ENCODE measurements at regions not wholly inside any gene's neighbourhood (a gene's known extent, or its start where the extent isn't known, plus 50 kb on each side); places are given as distances from the start of the nearest gene placed in this dataset.

DNA sequence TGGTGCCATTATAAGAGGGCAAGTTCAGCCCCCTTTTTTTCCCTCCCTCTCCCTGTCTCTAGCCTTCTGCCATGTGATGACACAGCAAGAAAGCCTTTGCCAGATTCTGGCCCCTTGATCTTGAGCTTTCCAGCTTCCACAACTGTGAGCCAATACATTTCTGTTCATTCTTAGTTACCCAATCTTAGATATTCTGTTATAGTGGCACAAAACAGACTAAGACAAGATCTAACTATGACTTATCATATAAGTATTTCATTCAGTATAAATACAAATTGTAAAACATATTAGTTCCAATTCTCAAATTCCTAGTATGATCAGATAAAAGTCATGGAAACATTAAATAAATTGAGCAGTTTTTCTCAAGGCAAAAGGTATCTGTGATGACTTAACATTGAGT is 276.3 kb downstream of the COX7C start:
- no peak overlapping the region for H2AK5ac ChIP-seq (ENCODE audit: low read depth, low read length)
- no peak overlapping the region for H3K27ac ChIP-seq (ENCODE audit: insufficient read depth, low read length)
- intact Hi-C loops (cut with micrococcal nuclease) (loop anchor here (5.0 kb wide), 1 partner anchor 53 kb away; no protein-coding TSS in a partner anchor), in situ Hi-C loops (cut with MboI; ENCODE audit: low sequenced_read_pairs) (no loop called here), dilution Hi-C loops (cut with HindIII; ENCODE audit: low sequenced_read_pairs, unreplicated experiment) (no loop called here)
- no peaks in the 10 kb centered on the region for H3K27me3 ChIP-seq (ENCODE audit: control insufficient read depth, insufficient read depth, low read length)
- no peak overlapping the region for H3K14ac ChIP-seq (replicated peaks; ENCODE audit: low read depth, low read length)
- H3K4me1 ChIP-seq (ENCODE audit: control insufficient read depth, insufficient read depth, low read length) = no peaks in the 10 kb centered on the region
- no peaks in the 10 kb centered on the region for H3K36me3 ChIP-seq (ENCODE audit: control insufficient read depth, insufficient read depth, low read length)
- H2AK9ac ChIP-seq (replicated peaks; ENCODE audit: low read depth, low read length, poor library complexity) = no peak overlapping the region
- peak; percentile 10 for DNase-seq
- H4K91ac ChIP-seq (ENCODE audit: insufficient read depth, low read depth, low read length) = no peak overlapping the region
- no peak overlapping the region for H3K56ac ChIP-seq (ENCODE audit: extremely low read depth, insufficient read depth, low read length)
- no peak overlapping the region for H3K4me3 ChIP-seq (ENCODE audit: insufficient read depth, low read depth, low read length)
- H3K4me2 ChIP-seq (ENCODE audit: low read depth, low read length) = no peak overlapping the region
- no peaks in the 10 kb centered on the region for H3K9me3 ChIP-seq (ENCODE audit: control insufficient read depth, insufficient read depth, low read length)
- H3K79me1 ChIP-seq (ENCODE audit: low read depth in 1 of 2, low read length in 2 of 2) = no peaks in the 10 kb centered on the region
- no peak overlapping the region for H3K23ac ChIP-seq (ENCODE audit: low read depth, low read length)
- no peak overlapping the region for H2BK15ac ChIP-seq (ENCODE audit: low read depth, low read length)
- H2BK5ac ChIP-seq (ENCODE audit: low read depth, low read length, poor library complexity, severe bottlenecking) = no peak overlapping the region
- H4K20me1 ChIP-seq (ENCODE audit: insufficient read depth, low read length) = no peaks in the 10 kb centered on the region
- no peak overlapping the region for H2BK20ac ChIP-seq (ENCODE audit: low read depth, low read length)
- H3K9me1 ChIP-seq (ENCODE audit: insufficient read depth, low read length) = no peaks in the 10 kb centered on the region
- TF ChIP-seq RAD21 (IDR thresholded peaks at IDR 0.05; ENCODE audit: low read length) (no peak), CEBPB (IDR thresholded peaks at IDR 0.05; ENCODE audit: low read depth, low read length) (no peak), NFE2L2 (IDR thresholded peaks at IDR 0.05; ENCODE audit: low read depth, low read length) (no peak), FOS (IDR thresholded peaks at IDR 0.05; ENCODE audit: low read depth, low read length) (no peak), SMC3 (IDR thresholded peaks at IDR 0.05; ENCODE audit: low read depth, low read length) (no peak), RCOR1 (IDR thresholded peaks at IDR 0.05; ENCODE audit: insufficient replicate concordance, low read length) (no peak), MAFK (IDR thresholded peaks at IDR 0.05; ENCODE audit: low read depth, low read length) (no peak), BHLHE40 (IDR thresholded peaks at IDR 0.05; ENCODE audit: low read depth, low read length) (no peak), MAZ (IDR thresholded peaks at IDR 0.05; ENCODE audit: borderline replicate concordance, low read depth, low read length) (no peak), MXI1 (IDR thresholded peaks at IDR 0.05; ENCODE audit: borderline replicate concordance, low read depth, low read length) (no peak), RFX5 (IDR thresholded peaks at IDR 0.05; ENCODE audit: low read depth, low read length) (no peak), CHD1 (IDR thresholded peaks at IDR 0.05; ENCODE audit: low read depth, low read length) (no peak), POLR2A (IDR thresholded peaks at IDR 0.05; ENCODE audit: low read depth, low read length) (no peak)
- TF ChIP-seq, protein P1, sequence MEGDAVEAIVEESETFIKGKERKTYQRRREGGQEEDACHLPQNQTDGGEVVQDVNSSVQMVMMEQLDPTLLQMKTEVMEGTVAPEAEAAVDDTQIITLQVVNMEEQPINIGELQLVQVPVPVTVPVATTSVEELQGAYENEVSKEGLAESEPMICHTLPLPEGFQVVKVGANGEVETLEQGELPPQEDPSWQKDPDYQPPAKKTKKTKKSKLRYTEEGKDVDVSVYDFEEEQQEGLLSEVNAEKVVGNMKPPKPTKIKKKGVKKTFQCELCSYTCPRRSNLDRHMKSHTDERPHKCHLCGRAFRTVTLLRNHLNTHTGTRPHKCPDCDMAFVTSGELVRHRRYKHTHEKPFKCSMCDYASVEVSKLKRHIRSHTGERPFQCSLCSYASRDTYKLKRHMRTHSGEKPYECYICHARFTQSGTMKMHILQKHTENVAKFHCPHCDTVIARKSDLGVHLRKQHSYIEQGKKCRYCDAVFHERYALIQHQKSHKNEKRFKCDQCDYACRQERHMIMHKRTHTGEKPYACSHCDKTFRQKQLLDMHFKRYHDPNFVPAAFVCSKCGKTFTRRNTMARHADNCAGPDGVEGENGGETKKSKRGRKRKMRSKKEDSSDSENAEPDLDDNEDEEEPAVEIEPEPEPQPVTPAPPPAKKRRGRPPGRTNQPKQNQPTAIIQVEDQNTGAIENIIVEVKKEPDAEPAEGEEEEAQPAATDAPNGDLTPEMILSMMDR (conservative IDR thresholded peaks at IDR 0.05; ENCODE audit: low read depth, low read length) = no peak
- TF ChIP-seq, protein P2, sequence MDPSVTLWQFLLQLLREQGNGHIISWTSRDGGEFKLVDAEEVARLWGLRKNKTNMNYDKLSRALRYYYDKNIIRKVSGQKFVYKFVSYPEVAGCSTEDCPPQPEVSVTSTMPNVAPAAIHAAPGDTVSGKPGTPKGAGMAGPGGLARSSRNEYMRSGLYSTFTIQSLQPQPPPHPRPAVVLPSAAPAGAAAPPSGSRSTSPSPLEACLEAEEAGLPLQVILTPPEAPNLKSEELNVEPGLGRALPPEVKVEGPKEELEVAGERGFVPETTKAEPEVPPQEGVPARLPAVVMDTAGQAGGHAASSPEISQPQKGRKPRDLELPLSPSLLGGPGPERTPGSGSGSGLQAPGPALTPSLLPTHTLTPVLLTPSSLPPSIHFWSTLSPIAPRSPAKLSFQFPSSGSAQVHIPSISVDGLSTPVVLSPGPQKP (IDR thresholded peaks at IDR 0.05; ENCODE audit: borderline replicate concordance, low read depth, low read length) = no peak
- TF ChIP-seq, protein P3, sequence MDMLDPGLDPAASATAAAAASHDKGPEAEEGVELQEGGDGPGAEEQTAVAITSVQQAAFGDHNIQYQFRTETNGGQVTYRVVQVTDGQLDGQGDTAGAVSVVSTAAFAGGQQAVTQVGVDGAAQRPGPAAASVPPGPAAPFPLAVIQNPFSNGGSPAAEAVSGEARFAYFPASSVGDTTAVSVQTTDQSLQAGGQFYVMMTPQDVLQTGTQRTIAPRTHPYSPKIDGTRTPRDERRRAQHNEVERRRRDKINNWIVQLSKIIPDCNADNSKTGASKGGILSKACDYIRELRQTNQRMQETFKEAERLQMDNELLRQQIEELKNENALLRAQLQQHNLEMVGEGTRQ (IDR thresholded peaks at IDR 0.05; ENCODE audit: low read depth, low read length) = no peak
- H3K4ac ChIP-seq (ENCODE audit: low read depth, low read length) = no peak overlapping the region
- no peak overlapping the region for H4K8ac ChIP-seq (ENCODE audit: low read depth in 2 of 2, low read length in 2 of 2)
- CTCF ChIA-PET = interaction anchor here (0.9 to 2.1 kb wide), 2 partner anchors 12 to 14 kb away, joined by 3 to 12 read pairs; no protein-coding TSS in a partner anchor
- no TSS peak for BruUV-seq (replicated peaks)
- H4K5ac ChIP-seq (ENCODE audit: low read depth, low read length) = no peak overlapping the region
- H2AFZ ChIP-seq (replicated peaks; ENCODE audit: low read length, poor library complexity) = no peak overlapping the region
- no peak overlapping the region for H2BK120ac ChIP-seq (ENCODE audit: low read depth, low read length)
- POLR2A ChIA-PET (ENCODE audit: unreplicated experiment) = no interaction called here
- no peak overlapping the region for H3K9ac ChIP-seq (ENCODE audit: low read depth, low read length)
- ATAC-seq (ENCODE audit: low read depth) = peak; percentile 60
- no peak overlapping the region for H3K18ac ChIP-seq (ENCODE audit: low read depth, low read length)
